Stimulated activated CD4-positive, alpha-beta T cell treated with anti-CD3 and anti-CD28 coated beads, Interleukin-1b, Interleukin-23, amount 100 ng/mL, for 48 hours (primary cell): ENCODE measurements at regions not wholly inside any gene's neighbourhood (a gene's known extent, or its start where the extent isn't known, plus 50 kb on each side); places are given as distances from the start of the nearest gene placed in this dataset.

ENCODE experiments used
- DNase-seq: peaks from one replicate; pipeline ENCODE4 v3.0.0-alpha.2; 2020

- DNase-seq, result no peak
Measured at GRCh38 chr15:94777037-94777436, 545.7 kb downstream of the MCTP2 start.

GRCh38 chr15:94778840-94779239 lies 547.5 kb downstream of the MCTP2 start:
- no peak for DNase-seq

GRCh38 chr15:94780166-94780565 lies 548.8 kb downstream of the MCTP2 start:
- no peak for DNase-seq

- DNase-seq, result no peak
Measured at GRCh38 chr15:94785091-94785490, 553.7 kb downstream of the MCTP2 start.

- no peak for DNase-seq
Measured at GRCh38 chr15:94791008-94791407, 559.6 kb downstream of the MCTP2 start.

GRCh38 chr15:94791510-94791909 lies 560.1 kb downstream of the MCTP2 start:
- no peak for DNase-seq

- DNase-seq, result no peak
Measured at GRCh38 chr15:94792196-94792595, 560.8 kb downstream of the MCTP2 start.

GRCh38 chr15:94793207-94793606 lies 561.8 kb downstream of the MCTP2 start:
- DNase-seq, result no peak

GRCh38 chr15:94793641-94794040 lies 562.3 kb downstream of the MCTP2 start:
- DNase-seq, result no peak

- no peak for DNase-seq
Measured at GRCh38 chr15:94804613-94805012, 573.3 kb downstream of the MCTP2 start.

- no peak for DNase-seq
Measured at GRCh38 chr15:94815110-94815731, 583.9 kb downstream of the MCTP2 start.

GRCh38 chr15:94815914-94816313 lies 584.6 kb downstream of the MCTP2 start:
- no peak for DNase-seq

GRCh38 chr15:94829887-94830884 lies 598.8 kb downstream of the MCTP2 start:
- DNase-seq, result no peak

- DNase-seq, result no peak
Measured at GRCh38 chr15:94834000-94834399, 602.6 kb downstream of the MCTP2 start.

GRCh38 chr15:94834494-94834893 lies 603.1 kb downstream of the MCTP2 start:
- DNase-seq, result no peak

GRCh38 chr15:94838281-94838680 lies 606.9 kb downstream of the MCTP2 start:
- DNase-seq, result no peak

- DNase-seq, result no peak
Measured at GRCh38 chr15:94840794-94841783, 609.7 kb downstream of the MCTP2 start.

- DNase-seq, result no peak
Measured at GRCh38 chr15:94843060-94843459, 611.7 kb downstream of the MCTP2 start.

GRCh38 chr15:94844198-94844537 lies 612.8 kb downstream of the MCTP2 start:
- DNase-seq, result no peak

- no peak for DNase-seq
Measured at GRCh38 chr15:94844538-94845389, 613.4 kb downstream of the MCTP2 start.

GRCh38 chr15:94845390-94845716 lies 614.0 kb downstream of the MCTP2 start:
- DNase-seq, result no peak

- no peak for DNase-seq
Measured at GRCh38 chr15:94847325-94847724, 616.0 kb downstream of the MCTP2 start.
